DND-41 (cell line): ENCODE measurements at regions not wholly inside any gene's neighbourhood (a gene's known extent, or its start where the extent isn't known, plus 50 kb on each side); places are given as distances from the start of the nearest gene placed in this dataset.

Experiments used
- ATAC-seq: fragments of 200-7000 bp; cut with Tn5 transposase; 3 replicates; pipeline ENCODE4 v1.9.1; 2021; ENCODE audit warnings: low read depth; ENCODE audit not compliant: insufficient read depth
- DNase-seq: peaks from one replicate; pipeline ENCODE4 v3.0.0-alpha.2; 2020
- H2AFZ ChIP-seq: 2 replicates; pipeline ENCODE4 v1.6.0; 2012; ENCODE audit warnings: low read depth, low read length
- H3K27ac ChIP-seq: 2 replicates; pipeline ENCODE4 v1.5.1; 2012; ENCODE audit warnings: low read length, inconsistent platforms
- H3K27me3 ChIP-seq: fragments of 200-600 bp; sonication (generic); 2 replicates; pipeline ENCODE4 v1.6.0; 2012; ENCODE audit warnings: low read length, mild to moderate bottlenecking, inconsistent platforms; ENCODE audit not compliant: insufficient read depth, poor library complexity
- H3K36me3 ChIP-seq: 2 replicates; pipeline ENCODE4 v1.5.1; 2012; ENCODE audit warnings: low read length, inconsistent platforms; ENCODE audit not compliant: insufficient read depth
- H3K4me1 ChIP-seq: 2 replicates; pipeline ENCODE4 v1.5.1; 2012; ENCODE audit warnings: mild to moderate bottlenecking, low read length; ENCODE audit not compliant: insufficient read depth
- H3K4me2 ChIP-seq: 2 replicates; pipeline ENCODE4 v1.6.0; 2012; ENCODE audit warnings: mild to moderate bottlenecking, moderate library complexity, low read length, inconsistent platforms; ENCODE audit not compliant: insufficient read depth
- H3K4me3 ChIP-seq, 2 experiments: fragments of 200-600 bp in 1 of 2; shearing (Covaris generic) in 1 of 2; 2 replicates each; pipeline ENCODE4 v1.5.1; 2012 to 2016; ENCODE audit warnings: inconsistent platforms in 2 of 2, low read length in 2 of 2, mild to moderate bottlenecking in 2 of 2, low read depth in 1 of 2, moderate library complexity in 1 of 2
- H3K79me2 ChIP-seq: 2 replicates; pipeline ENCODE4 v1.6.0; 2012; ENCODE audit warnings: low read length, inconsistent platforms; ENCODE audit not compliant: insufficient read depth
- H3K9ac ChIP-seq: 2 replicates; pipeline ENCODE4 v1.6.0; 2012; ENCODE audit warnings: low read depth, mild to moderate bottlenecking, inconsistent platforms, low read length, moderate library complexity
- H3K9me3 ChIP-seq: 2 replicates; pipeline ENCODE4 v1.5.1; 2012; ENCODE audit warnings: low read length, moderate library complexity, mild to moderate bottlenecking, inconsistent platforms; ENCODE audit not compliant: insufficient read depth, severe bottlenecking
- H4K20me1 ChIP-seq: 2 replicates; pipeline ENCODE4 v1.6.0; 2012; ENCODE audit warnings: low read length; ENCODE audit not compliant: insufficient read depth
- EZH2 ChIP-seq: IDR thresholded peaks from 3 replicates; pipeline ENCODE4 v1.6.1; 2012; ENCODE audit warnings: borderline replicate concordance, low read depth, mild to moderate bottlenecking, moderate library complexity, low read length, inconsistent platforms; ENCODE audit not compliant: severe bottlenecking
- TF ChIP-seq, protein P1 (sequence below): IDR thresholded peaks from 2 replicates; pipeline ENCODE4 v1.5.1; 2012; ENCODE audit warnings: borderline replicate concordance, low read length, moderate library complexity, mild to moderate bottlenecking; ENCODE audit not compliant: poor library complexity, severe bottlenecking; ENCODE audit errors: extremely low read depth

DNA sequence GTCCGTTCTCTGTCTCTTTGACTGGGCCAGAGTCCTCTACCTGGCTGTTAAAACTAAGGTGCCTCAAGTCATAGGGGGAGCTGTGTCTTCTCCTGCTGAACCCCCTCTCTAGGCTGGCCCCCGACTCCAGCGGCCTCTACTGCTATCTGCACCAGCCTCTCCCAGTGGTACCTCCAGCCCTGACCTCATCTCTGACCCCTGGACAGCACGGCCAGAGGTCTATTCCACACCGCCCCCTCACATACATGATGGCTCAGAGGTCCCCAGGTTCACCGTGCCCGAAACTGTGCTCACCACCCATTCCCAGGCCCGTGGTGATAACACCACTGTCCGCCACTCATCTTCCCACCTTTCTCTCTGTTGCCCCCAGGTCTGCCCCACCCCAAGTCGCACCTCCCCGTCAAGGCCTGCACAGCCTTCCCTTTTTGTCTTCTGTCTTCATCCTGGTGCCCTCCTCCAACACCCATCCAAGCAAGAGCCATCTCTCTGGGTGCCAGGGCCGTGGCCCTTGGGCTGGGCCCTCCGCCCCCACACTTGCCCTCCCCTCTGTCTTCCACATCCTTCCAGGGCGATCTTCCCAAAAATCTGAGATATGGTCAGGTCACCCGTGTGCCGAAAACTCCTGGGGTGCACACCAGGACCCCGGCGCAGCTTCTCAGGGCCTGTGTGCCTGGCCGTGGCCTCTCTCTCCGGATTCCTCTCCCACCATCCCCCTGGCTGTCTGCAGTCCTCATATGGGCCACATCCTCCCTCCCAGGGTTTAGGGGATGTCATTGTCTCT, 134.4 kb upstream of the ID2 start:
- no peak for TF ChIP-seq EZH2
- TF ChIP-seq, protein P1, sequence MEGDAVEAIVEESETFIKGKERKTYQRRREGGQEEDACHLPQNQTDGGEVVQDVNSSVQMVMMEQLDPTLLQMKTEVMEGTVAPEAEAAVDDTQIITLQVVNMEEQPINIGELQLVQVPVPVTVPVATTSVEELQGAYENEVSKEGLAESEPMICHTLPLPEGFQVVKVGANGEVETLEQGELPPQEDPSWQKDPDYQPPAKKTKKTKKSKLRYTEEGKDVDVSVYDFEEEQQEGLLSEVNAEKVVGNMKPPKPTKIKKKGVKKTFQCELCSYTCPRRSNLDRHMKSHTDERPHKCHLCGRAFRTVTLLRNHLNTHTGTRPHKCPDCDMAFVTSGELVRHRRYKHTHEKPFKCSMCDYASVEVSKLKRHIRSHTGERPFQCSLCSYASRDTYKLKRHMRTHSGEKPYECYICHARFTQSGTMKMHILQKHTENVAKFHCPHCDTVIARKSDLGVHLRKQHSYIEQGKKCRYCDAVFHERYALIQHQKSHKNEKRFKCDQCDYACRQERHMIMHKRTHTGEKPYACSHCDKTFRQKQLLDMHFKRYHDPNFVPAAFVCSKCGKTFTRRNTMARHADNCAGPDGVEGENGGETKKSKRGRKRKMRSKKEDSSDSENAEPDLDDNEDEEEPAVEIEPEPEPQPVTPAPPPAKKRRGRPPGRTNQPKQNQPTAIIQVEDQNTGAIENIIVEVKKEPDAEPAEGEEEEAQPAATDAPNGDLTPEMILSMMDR = no peak
- no peaks in the 10 kb centered on the region for H3K36me3 ChIP-seq
- no peak for DNase-seq
- H3K27me3 ChIP-seq = no peaks in the 10 kb centered on the region
- no peaks in the 10 kb centered on the region for H3K79me2 ChIP-seq
- no peak overlapping the region for H3K4me3 ChIP-seq
- no peak overlapping the region for H2AFZ ChIP-seq
- no peak overlapping the region for H3K4me2 ChIP-seq
- peak overlapping the region; percentile 100 for H3K27ac ChIP-seq
- H3K4me1 ChIP-seq = peaks cover 77% of the 10 kb centered on the region
- H4K20me1 ChIP-seq = no peaks in the 10 kb centered on the region
- ATAC-seq = no peak
- H3K9me3 ChIP-seq = no peaks in the 10 kb centered on the region
- H3K9ac ChIP-seq = peak overlapping the region; percentile 56; the same call in 1 of the 2 replicates

DNA sequence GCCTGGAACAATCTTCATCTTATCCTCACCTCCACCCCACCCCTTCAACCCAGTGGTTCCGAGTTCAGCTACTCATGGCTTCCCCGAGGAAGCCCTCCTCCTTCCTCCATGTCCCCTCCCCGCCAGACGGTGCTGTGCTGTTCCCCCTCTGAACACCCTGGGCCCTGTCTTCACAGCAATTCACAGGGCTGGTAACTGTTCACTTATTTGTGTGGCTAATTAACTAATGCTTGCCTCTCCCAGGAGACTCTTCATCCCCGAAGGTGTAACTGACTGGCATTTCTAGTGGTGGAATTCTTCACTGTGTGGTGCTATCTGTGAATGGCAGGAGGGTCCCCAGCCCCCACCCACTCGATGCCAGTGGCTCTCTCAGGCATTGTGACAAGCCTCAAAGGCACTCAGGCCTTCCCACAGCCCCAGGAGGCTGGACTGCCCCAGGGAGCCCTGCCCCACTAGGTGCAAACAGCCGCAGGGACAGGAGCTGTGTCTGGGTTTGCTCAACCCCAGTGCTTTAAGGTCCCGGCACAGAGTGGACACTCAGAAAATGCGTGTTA, 133.7 kb upstream of the ID2 start:
- no peaks in the 10 kb centered on the region for H3K79me2 ChIP-seq
- ATAC-seq (no peak), DNase-seq (no peak)
- H3K4me2 ChIP-seq = no peak overlapping the region
- H2AFZ ChIP-seq = no peak overlapping the region
- no peaks in the 10 kb centered on the region for H3K9me3 ChIP-seq
- no peak for TF ChIP-seq EZH2
- TF ChIP-seq, protein P1 = no peak
- H4K20me1 ChIP-seq = no peaks in the 10 kb centered on the region
- H3K4me3 ChIP-seq = no peak overlapping the region
- peaks cover 73% of the 10 kb centered on the region for H3K4me1 ChIP-seq
- no peak overlapping the region for H3K9ac ChIP-seq
- peak overlapping the region; percentile 100 for H3K27ac ChIP-seq
- H3K36me3 ChIP-seq = no peaks in the 10 kb centered on the region
- no peaks in the 10 kb centered on the region for H3K27me3 ChIP-seq

DNA sequence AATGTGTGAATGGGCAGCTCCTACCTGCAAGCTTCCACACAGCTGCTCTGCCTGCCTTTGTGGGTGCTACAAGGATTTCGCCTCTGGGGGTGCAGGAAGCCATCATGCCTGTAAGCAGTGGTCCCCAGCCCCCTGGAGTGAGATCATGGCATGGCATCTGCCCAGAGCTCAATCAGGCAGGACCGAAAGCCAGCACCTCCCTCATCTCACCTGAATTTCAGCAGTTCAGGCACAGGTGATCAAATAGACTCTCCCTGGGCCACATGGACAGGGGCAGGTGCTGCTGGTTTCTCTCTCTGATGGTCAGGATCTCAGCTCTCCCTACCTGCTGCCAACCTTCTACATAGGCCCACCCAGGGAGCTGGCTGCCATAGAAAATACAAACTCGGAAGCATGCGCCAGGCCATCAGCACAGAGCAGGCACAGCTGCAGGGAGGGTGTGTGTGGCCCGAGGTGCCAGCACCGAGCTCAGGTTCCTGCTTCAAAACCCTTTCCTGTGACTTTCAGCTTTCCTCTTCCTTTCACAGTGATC, 133.2 kb upstream of the ID2 start:
- H3K27me3 ChIP-seq = no peaks in the 10 kb centered on the region
- H3K79me2 ChIP-seq = no peaks in the 10 kb centered on the region
- H3K4me3 ChIP-seq = no peak overlapping the region
- H3K9me3 ChIP-seq = no peaks in the 10 kb centered on the region
- no peak overlapping the region for H3K4me2 ChIP-seq
- peaks cover 68% of the 10 kb centered on the region for H3K4me1 ChIP-seq
- H3K27ac ChIP-seq = peak overlapping the region; percentile 100; the same call in 1 of the 2 replicates
- no peak overlapping the region for H3K9ac ChIP-seq
- H4K20me1 ChIP-seq = no peaks in the 10 kb centered on the region
- H3K36me3 ChIP-seq = no peaks in the 10 kb centered on the region
- DNase-seq = no peak
- H2AFZ ChIP-seq = no peak overlapping the region
- TF ChIP-seq EZH2 = no peak
- TF ChIP-seq, protein P1 = peak; percentile 3
- no peak for ATAC-seq
